ENCODE measurements at regions not wholly inside any gene's neighbourhood (a gene's known extent, or its start where the extent isn't known, plus 50 kb on each side); places are given as distances from the start of the nearest gene placed in this dataset.

- H3K4me1 ChIP-seq (ENCODE audit: low read depth) = no peaks in the 10 kb centered on the region
- TF ChIP-seq CTCF (IDR thresholded peaks at IDR 0.05) = no peak
- no peaks in the 10 kb centered on the region for H3K9me3 ChIP-seq
- no peaks in the 10 kb centered on the region for H3K36me3 ChIP-seq (ENCODE audit: low read depth)
- DNase-seq (no peak), ATAC-seq (no peak)
- intact Hi-C loops (cut with DNase I, micrococcal nuclease) = no loop called here
- no peak overlapping the region for H3K4me3 ChIP-seq
These were observed 223.4 kb upstream of the GYPA start for GRCh38 chr4:144363890-144364289.

- no peaks in the 10 kb centered on the region for H3K36me3 ChIP-seq (ENCODE audit: low read depth)
- intact Hi-C loops (cut with DNase I, micrococcal nuclease) = no loop called here
- H3K4me3 ChIP-seq = no peak overlapping the region
- no peak for TF ChIP-seq CTCF (IDR thresholded peaks at IDR 0.05)
- DNase-seq (no peak), ATAC-seq (no peak)
- H3K4me1 ChIP-seq (ENCODE audit: low read depth) = no peaks in the 10 kb centered on the region
- H3K9me3 ChIP-seq = no peaks in the 10 kb centered on the region
These were observed 225.9 kb upstream of the GYPA start for GRCh38 chr4:144366425-144366824.

- intact Hi-C loops (cut with DNase I, micrococcal nuclease) = no loop called here
- H3K4me3 ChIP-seq = no peak overlapping the region
- no peak for ATAC-seq
- H3K4me1 ChIP-seq (ENCODE audit: low read depth) = no peaks in the 10 kb centered on the region
- DNase-seq = no peak
- no peak for TF ChIP-seq CTCF (IDR thresholded peaks at IDR 0.05)
- no peaks in the 10 kb centered on the region for H3K9me3 ChIP-seq
- no peaks in the 10 kb centered on the region for H3K36me3 ChIP-seq (ENCODE audit: low read depth)
These were observed 231.0 kb upstream of the GYPA start for GRCh38 chr4:144371485-144371884.

GRCh38 chr4:144374065-144374464, 233.5 kb upstream of the GYPA start:
- H3K4me1 ChIP-seq (ENCODE audit: low read depth) = no peaks in the 10 kb centered on the region

GRCh38 chr4:144376866-144377265, 236.3 kb upstream of the GYPA start:
- no peak for DNase-seq

More at GRCh38 chr4:144374065-144374464, 233.5 kb upstream of the GYPA start:
- Histone ChIP-seq H3K4me3 (no peak overlapping the region), H3K36me3 (ENCODE audit: low read depth) (no peaks in the 10 kb centered on the region), H3K9me3 (no peaks in the 10 kb centered on the region)
- no peak for ATAC-seq
- DNase-seq = no peak
- TF ChIP-seq CTCF (IDR thresholded peaks at IDR 0.05) = no peak
- intact Hi-C loops (cut with DNase I, micrococcal nuclease) = no loop called here

More at GRCh38 chr4:144376866-144377265, 236.3 kb upstream of the GYPA start:
- Histone ChIP-seq H3K4me1 (ENCODE audit: low read depth) (no peaks in the 10 kb centered on the region), H3K36me3 (ENCODE audit: low read depth) (no peaks in the 10 kb centered on the region), H3K9me3 (no peaks in the 10 kb centered on the region), H3K4me3 (no peak overlapping the region)
- intact Hi-C loops (cut with DNase I, micrococcal nuclease) = no loop called here
- no peak for ATAC-seq
- TF ChIP-seq CTCF (IDR thresholded peaks at IDR 0.05) = no peak
